Fibroblast of lung (primary cell): ENCODE measurements at regions not wholly inside any gene's neighbourhood (a gene's known extent, or its start where the extent isn't known, plus 50 kb on each side); places are given as distances from the start of the nearest gene placed in this dataset.

ENCODE experiments used
- EZH2 ChIP-seq: IDR thresholded peaks from 2 replicates; pipeline ENCODE4 v1.5.1; 2012; ENCODE audit warnings: low read length, control low read depth, mild to moderate bottlenecking; ENCODE audit errors: missing control alignments
- TF ChIP-seq, protein P1 (sequence below), 2 donors: IDR thresholded peaks in 1 of 2; conservative IDR thresholded peaks in 1 of 2; 1 replicate in 1 of 2; 2 replicates in 1 of 2; pipeline ENCODE4 v1.5.1; 2011 to 2012; ENCODE audit warnings: low read length in 2 of 2, control low read depth in 1 of 2, inconsistent platforms in 1 of 2, low read depth in 1 of 2, mild to moderate bottlenecking in 1 of 2

DNA sequence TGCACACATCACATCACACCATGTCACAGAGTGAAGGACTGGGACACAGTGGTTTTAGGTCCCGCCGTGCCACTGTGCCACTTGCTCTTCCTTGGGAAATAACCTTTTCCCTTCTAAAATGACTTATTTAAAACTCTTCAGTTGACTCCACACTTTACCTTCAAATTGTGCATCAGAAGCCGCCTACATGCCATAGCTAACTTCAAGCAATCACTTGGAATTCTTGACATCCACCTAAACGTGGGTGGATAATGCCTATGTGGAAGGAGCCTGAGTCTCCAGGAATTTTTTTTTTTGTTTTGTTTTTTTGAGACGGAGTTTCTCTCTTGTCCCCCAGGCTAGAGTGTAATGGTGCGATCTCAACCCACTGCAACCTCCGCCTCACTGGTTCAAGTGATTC, 777.4 kb upstream of the TENM3 start:
- TF ChIP-seq, protein P1, sequence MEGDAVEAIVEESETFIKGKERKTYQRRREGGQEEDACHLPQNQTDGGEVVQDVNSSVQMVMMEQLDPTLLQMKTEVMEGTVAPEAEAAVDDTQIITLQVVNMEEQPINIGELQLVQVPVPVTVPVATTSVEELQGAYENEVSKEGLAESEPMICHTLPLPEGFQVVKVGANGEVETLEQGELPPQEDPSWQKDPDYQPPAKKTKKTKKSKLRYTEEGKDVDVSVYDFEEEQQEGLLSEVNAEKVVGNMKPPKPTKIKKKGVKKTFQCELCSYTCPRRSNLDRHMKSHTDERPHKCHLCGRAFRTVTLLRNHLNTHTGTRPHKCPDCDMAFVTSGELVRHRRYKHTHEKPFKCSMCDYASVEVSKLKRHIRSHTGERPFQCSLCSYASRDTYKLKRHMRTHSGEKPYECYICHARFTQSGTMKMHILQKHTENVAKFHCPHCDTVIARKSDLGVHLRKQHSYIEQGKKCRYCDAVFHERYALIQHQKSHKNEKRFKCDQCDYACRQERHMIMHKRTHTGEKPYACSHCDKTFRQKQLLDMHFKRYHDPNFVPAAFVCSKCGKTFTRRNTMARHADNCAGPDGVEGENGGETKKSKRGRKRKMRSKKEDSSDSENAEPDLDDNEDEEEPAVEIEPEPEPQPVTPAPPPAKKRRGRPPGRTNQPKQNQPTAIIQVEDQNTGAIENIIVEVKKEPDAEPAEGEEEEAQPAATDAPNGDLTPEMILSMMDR (conservative IDR thresholded peaks at IDR 0.05 in 1 of 2, IDR thresholded peaks at IDR 0.05 in 1 of 2; ENCODE audit: low read depth in 1 of 2, low read length in 2 of 2), result no peak
- TF ChIP-seq EZH2, result no peak
